NCI-H345 treated with DMSO at 0.1 percent for 48 hours (cell line): ENCODE measurements at regions not wholly inside any gene's neighbourhood (a gene's known extent, or its start where the extent isn't known, plus 50 kb on each side); places are given as distances from the start of the nearest gene placed in this dataset.

ENCODE experiments used
- DNase-seq: peaks from one replicate; lab custom pipeline; 2025; ENCODE audit not compliant: unreplicated experiment; lab: John Stamatoyannopoulos, UW

DNA sequence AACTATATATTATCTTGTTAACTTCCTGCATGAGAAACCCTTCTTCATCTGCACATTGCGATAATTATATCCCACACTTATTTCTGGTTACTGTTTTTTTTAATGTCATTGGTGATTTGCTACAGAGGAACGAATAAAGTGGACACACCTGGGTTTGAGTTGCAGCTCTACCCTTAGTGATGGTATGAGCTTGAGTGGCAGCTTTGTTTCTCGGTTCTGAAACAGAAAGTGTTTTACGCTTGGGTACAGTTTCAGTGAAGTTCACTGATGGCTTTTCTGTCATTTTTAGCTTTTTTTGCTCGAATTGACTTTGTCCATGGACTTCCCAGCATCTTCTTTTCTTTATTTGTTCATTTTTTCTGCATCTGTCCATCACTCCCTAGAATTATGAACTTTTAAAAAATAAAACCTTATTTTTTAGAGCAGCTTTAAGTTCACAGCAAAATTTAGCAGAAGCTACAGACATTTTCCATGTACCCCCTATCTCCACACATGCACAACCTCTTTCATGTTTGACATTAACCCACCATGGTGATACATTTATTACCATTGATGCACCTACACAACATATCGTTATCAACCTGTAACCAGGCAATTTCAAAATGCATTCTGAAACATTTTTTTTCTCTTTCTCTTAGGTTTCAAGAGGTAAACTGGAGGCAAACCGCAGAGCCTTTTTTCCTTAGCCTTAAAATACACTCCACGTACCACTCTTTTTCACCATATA, 1041.6 kb upstream of the PRKX start:
- no peak for DNase-seq

DNA sequence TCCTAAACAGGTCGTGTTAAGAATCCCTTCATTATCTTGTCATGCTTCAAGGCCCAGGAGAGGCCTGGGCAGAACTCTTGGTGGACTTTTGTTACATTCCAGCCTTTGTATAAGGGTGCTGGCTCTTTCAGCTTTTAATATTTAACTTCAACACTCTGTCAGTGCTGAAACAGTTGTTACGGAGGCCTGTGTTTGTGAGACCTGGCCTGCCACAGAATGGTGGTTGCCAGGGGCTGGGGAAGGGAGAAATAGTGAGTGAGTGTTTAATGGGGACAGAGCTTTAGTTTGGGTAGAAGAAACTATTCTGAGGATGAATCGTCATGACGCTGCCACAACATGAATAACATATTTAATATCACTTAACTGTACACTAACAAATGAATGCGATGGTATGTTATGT, 1027.6 kb upstream of the PRKX start:
- DNase-seq: no peak

DNA sequence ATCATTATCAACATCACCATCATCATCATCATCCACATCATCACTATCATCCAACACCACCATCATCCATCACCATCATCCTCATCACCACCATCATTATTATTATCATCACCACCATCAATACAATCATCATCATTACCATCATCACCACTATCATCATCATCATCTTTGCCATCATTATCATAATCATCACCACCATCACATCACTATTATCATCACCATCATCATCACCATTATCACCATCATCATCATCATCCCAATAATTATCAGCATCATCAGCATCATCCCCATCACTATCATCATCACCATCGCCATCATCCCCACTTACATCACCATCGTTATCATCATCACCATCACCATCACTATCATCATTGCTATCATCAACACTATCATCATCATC, 1021.9 kb upstream of the PRKX start:
- no peak for DNase-seq

DNA sequence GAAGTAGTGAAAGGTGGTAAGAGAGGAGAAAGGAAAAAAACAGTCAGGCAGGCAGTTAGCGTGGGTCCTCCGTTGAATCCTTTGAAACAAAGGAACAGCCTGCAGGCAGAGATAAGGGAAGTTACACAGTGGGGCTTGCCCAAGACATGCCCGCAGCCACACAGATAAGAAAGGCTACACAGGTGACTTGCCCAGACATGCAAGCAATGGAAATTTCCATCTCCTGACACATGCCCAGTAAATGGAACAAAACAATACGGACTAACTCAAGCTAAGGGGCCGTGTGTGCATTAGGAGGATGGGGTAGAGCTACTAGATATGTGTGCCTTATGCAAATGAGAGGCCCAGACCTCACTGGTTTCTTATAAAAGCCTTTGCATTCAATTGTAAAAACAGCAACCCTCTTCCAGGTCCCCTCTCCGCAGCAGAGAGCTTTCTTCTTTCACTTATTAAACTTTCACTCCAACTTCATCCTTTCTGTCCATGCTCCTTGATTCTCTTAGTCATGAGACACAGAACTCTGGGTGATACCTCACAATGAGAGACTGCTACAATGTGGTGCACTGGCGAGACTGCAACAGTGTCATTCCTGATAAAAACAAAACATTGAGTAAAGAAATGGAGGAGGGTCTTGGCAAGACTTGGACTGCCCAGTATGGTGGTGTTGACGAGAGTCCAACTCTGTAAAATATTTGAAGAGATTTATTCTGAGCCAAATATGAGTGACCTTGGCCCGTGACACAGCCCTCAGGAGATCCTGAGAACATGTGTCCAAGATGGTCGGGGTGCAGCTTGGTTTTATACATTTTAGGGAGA, 997.4 kb upstream of the PRKX start:
- DNase-seq: peak; percentile 26

DNA sequence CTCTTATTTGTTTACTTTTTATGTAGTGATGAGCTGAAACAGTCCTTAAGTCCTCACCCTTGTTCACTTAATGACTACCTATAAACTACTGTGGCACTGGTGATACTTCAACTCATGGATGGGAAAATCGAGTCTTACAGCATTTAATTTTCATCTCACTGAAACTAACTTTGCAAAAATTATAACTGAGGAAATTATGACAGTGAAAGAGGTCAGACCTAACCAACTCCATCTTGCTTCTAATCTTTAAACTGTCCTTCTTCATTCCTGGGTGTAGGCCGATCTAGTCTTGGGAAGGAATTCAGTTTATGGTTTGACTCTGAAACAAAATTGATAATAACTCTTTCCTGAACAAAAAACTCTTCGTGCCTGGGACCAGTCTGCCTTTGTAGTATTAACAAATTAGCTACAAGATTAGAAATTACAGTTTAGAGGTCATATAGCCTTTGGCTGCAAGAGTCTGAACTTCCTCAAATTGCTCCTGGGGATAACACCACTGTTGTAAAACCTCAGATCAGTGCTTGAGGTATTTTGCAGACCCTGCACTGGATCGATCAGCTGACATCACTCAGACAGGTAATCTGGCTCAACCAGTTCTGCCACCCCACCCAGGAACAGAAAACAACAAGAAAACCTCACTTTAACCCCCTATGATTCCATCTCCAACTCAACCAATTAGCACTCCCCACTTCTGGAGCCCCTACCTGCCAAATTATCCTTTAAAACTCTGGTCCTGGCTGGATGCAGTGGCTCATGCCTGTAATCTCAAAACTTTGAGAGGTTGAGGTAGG, 995.7 kb upstream of the PRKX start:
- DNase-seq: no peak

DNA sequence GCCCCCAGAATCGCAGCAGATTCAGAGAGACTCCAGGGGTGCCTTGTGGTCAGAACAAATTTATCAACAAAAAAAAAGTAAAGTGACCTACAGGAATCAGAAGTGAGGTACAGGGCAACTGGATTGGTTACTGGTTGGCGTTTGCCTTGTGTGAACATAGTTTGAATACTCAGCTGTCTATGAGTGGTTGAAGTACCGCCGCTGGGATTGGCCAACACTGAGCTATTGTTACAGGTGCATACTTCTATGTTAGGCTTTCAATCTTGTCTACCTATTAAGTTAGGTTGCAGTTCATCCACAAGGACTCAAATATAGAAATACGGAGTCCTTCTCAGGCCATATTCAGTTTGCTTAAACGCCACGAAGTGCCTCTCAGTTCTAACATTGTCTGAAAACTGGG, 993.5 kb upstream of the PRKX start:
- no peak for DNase-seq

DNA sequence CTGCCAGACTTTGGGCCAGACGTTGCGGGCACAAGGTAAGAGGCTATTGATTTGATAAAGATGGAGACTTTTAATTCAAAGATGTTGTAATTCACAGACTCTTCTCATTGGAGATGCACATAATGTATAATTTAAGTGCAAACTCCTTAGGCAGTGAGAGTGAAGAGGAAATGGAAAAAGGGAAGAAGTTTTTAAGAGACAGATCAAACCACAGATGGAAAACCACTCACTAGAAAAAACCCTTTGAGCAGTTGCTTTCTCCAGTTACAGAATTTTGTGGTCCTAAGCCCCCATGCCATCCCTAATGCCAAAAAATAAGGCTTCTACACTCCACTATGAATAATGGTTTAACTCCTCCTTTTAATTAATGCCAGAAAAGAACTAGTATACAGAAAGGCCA, 977.1 kb upstream of the PRKX start:
- no peak for DNase-seq

DNA sequence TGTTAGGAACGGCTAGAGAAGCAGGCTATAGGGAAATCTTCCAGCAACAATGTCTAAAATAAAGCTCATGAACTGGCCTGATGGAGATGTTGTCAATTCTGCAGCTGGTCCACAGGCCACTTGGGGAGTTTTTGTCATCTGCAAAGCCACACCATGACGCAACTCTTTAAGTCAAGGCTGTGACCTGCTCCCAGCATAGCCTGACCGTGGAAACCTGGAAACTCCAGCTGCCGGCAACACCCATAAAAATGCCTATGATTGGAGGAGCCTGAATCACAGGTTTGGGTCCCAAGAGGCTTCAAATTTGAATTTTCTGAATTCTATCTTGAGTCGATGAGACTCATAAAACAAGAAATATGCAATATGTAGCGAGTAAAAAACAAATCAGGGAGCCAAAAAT, 969.2 kb upstream of the PRKX start:
- DNase-seq: no peak

DNA sequence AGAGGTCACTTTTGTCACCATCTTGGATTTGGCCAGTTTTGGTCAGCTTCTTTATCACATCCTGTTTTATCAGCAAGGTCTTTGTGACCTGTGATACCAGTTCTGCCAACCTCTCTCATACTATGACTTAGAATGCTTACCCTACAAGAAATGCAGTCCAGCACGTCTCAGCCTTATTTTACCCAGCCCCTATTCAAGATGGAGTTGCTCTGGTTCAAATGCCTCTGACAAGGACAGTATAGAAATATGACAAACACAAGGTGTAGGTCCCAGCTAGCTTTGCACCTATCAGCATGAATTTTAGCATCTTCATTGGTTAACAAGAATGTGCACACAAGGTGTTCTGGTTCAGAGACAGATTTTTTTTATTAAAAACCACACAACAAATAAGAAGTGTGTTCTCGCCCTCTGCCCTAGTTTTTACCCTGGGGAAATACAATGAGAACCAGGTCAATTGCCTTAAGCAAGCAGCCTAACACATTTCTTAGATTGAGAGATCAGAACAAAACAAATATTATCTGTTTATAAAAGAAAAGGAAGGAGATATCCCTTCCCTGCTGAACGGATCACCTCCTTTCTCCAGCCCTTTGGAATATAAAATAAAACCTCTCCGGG, 962.3 kb upstream of the PRKX start:
- no peak for DNase-seq

DNA sequence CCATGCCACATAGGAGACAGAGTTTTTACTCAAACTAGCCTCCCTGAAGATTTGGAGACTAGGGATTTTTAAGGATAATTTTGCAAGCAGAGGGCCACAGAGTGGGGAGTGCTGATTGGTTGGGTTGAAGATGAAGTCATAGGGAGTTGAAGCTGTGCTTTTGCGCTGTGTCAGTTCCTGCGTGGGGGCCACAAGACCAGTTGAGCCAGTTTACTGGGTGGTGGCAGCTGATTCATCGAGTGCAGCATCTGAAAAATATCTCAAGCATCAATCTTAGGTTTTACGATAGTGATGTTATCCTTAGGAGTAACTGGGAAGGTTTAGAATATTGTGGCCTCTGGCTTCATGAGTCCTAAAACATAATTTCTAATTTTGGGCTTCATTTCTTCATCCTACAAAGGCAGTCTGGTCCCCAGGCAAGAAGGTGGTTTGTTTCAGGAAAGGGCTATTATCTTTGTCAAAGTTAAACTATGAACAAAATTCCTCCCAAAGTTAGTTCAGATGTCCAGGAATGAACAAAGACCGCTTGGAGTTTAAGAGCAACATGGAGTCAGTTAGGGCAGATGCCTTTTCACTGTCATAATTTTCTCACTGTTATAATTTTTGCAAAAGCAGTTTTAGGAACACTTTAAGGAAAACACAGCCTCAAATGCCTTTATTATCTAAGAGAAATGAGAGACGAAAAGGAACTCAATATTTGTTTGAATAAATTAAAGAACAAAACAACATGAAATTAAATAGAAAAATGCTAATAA, 960.8 kb upstream of the PRKX start:
- no peak for DNase-seq

DNA sequence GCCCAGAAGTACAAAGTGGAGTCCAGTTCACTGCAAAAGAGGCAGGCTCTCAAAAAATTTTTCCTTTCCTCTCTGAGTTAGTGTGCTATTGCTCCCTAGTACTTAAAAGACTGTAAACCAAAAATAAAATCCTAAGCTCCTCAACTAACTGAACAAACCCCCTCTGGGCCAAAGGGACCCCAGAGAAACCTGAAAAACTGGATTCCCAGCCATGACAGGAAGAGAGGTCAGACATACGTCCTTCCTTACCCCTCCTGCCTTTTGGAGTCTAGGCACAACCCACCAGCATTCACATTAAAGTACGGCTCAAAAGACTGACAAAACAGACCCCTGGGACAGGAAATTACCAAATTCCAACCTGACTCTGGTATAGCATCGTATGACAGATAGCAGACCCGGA, 957.9 kb upstream of the PRKX start:
- DNase-seq: no peak

DNA sequence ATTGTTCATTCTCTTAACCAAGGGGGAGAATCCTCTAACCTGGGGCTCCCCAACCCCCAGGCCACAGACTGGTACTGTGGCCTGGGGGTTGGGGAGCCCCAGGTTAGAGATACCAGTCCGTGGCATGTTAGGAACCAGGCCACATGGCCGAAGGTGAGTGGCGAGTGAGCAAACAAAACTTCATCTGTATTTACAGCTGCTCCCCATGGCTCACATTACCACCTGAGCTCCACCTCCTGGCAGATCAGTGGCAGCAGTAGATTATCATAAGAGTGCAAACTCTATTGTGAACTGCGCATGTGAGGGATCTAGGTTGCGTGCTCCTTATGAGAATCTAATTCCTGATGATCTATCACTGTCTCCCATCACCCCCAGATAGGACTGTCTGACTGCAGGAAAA, 957.2 kb upstream of the PRKX start:
- DNase-seq: no peak

DNA sequence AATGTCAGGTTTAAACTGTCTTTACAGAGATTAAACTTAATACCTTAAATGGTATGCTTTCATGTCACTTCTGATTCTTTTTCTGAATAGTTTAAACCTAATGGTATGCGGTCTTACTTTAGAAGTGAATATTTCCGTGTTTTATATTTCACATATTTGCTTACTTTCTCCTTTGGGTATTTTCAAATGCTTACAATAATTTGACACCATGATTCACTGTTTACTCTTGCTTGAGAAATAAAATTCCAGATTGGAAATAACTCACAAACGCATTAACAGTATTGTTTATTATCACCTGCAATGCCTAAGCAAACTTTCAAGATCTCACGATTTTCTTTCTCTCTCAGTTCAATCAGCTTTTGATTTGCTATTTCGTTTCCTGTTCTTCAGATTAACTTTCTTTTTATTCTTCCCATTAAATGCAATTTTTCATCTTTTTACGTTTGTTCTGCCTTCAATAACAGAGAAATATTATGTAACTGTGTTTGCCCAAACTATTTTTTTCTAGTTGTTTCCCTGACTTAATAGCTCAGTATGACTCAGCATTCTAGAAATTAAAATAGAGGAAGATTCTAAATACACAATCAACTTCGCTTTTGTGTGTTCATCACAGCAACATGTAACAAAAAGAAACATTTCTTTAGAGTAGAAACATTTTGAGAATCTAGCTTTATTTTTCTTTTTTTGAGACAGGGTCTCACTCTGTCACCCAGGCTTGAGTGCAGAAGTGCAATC, 955.5 kb upstream of the PRKX start:
- DNase-seq: no peak

DNA sequence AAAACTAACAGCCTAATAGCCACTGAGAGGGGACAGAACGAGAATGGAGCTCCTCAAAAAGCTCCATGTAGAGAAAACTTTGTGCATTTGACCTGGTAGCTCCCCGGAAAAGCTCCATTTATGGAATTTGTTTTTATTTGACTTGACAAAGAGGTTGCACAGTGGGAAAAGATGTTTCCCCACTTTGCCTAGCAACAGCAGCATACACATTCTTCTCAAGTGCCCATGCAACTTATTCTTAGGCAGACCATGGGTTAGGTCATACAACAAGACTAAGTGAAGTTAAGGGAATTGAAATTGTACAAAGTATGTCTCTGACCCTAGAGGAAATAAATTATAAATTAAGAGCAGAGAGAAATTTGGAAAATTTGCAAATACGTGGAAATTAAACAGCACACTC, 949.6 kb upstream of the PRKX start:
- DNase-seq: no peak

DNA sequence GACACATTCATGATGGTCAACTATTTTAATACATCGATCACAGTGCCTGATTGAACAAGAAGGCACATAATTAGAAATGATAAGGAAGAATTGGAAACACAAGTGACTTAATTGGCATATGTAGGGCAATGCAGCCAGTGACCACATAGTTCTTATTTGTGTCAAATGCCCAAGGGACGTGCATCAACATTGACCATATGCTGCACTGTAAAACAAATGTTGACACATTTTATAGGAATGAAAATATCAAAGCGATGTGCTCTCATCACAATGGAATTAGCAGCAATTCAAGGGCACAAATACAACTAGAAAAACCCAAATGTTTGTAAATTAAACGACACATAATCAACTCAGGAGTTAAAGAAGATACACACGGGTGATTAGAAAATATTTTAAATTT, 948.3 kb upstream of the PRKX start:
- DNase-seq: no peak

DNA sequence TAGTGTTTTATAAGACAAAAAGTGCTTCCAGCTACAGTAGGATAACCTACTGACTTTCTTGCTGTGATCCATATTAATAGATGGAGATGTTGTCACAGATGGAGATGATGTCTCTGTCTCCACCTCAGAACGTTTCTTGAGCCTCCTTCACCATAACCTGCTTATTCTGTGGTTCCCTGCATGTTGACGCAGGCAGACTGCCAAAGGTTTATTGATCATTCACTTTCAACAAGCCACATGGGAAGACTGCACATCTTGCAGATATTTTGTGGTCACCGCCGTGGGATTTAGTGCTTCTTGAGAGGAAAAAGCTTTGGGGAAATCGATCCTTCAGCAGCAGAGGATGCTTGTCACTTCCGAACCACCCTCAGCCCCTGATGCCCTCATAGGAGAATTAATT, 943.0 kb upstream of the PRKX start:
- no peak for DNase-seq

DNA sequence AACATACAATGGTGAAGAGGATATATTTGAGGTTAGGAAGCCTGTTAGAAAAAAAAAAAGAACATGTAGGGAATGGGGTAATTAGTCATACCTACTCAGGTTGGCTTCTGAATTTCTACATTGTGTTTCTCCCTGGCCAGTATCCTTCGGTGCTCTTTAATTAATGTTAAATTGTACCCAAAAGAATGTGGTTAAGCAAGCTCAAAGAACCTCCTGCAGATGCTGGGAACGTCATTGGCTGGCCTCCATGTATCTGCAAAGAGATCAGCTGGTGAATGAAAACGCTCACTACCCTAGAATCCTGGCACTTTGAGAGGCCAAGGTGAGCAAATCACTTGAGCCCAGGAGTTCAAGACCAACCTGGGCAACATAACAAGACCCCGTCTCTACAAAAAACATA, 942.3 kb upstream of the PRKX start:
- DNase-seq: no peak

DNA sequence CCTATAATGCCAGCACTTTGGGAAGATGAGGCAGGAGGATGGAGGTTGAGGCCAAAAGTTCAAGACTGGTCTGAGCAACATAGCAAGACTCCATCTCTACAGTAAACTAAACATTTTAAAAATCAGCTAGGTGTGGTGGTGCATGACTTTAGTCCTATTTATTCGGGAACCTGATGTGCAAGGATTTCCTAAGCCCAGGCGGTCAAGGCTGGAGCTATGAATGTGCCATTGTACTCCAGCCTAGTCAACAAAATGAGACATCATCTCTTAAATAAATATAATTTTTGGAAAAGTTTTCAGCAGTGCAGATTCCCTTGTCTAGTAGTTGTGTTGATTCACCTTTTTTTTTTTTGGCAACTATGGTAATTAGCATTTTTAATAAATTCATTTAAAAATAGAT, 928.7 kb upstream of the PRKX start:
- DNase-seq: no peak

DNA sequence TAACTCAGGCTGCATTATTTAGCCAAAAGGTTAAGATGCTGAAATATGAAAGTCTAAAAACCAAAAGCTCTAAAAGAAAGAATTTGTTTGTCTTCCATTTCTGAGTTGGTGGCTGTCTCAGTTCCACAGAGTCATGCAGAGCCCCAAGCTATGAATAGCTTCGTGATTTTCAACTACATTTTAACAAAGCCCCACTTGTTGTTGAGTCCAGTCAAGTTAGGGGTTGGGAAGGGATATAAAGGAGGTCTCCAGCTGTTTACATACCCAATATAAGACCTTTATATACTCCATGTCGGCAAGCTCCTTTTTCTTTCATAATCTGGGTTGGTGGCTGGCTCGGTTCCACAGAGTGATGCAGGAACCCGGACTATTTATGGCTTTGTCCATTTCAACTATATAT, 924.6 kb upstream of the PRKX start:
- no peak for DNase-seq

DNA sequence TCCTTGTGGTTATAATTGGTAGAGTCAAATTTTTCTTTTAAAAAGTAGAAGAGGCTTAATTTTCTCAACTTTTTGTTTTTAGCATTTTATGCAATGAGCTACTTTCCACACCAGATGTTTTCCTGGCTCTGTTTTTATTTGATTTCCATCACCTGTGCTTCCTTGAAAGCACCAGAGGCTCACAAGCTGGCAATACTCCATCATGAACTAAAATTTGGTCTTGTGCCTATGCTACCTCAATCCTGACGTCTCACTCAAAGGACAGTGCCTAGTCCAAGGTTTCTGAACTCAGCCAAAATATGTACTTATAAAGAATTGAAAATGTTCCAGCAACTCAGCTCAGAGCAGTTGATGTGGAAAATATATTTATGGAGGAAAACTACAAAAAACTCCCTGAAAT, 914.0 kb upstream of the PRKX start:
- no peak for DNase-seq
